GM19328 (cell line): ENCODE measurements at regions not wholly inside any gene's neighbourhood (a gene's known extent, or its start where the extent isn't known, plus 50 kb on each side); places are given as distances from the start of the nearest gene placed in this dataset.
"Not testable (repeated sequence)": the region's sequence is repeated elsewhere in the genome, so short reads cannot be mapped to it uniquely, and the experiment has no call there.

Source experiments
- ATAC-seq: cut with Tn5 transposase; IDR thresholded peaks from one replicate; pipeline ENCODE4 v1.9.1; 2021; ENCODE audit warnings: mild to moderate bottlenecking, moderate library complexity; ENCODE audit not compliant: unreplicated experiment

GRCh38 chr2:41222593-41222992 lies 770.7 kb upstream of the SLC8A1 start:
- no peak for ATAC-seq

GRCh38 chr2:41234093-41234492 lies 782.2 kb upstream of the SLC8A1 start:
- no peak for ATAC-seq

- no peak for ATAC-seq
Observed at GRCh38 chr2:41241325-41242000, 789.6 kb upstream of the SLC8A1 start.

- no peak for ATAC-seq
Observed at GRCh38 chr2:41242001-41242331, 790.1 kb upstream of the SLC8A1 start.

- no peak for ATAC-seq
Observed at GRCh38 chr2:41267929-41268659, 779.7 kb upstream of the PKDCC start.

- no peak for ATAC-seq
Observed at GRCh38 chr2:41283079-41283775, 764.6 kb upstream of the PKDCC start.

- ATAC-seq, result no peak
Observed at GRCh38 chr2:41293491-41293890, 754.3 kb upstream of the PKDCC start.

GRCh38 chr2:41294331-41294730 lies 753.5 kb upstream of the PKDCC start:
- ATAC-seq, result no peak

- no peak for ATAC-seq
Observed at GRCh38 chr2:41313082-41313481, 734.7 kb upstream of the PKDCC start.

- ATAC-seq, result no peak
Observed at GRCh38 chr2:41314511-41315070, 733.2 kb upstream of the PKDCC start.

- no peak for ATAC-seq
Observed at GRCh38 chr2:41319437-41319836, 728.4 kb upstream of the PKDCC start.

- ATAC-seq, result no peak
Observed at GRCh38 chr2:41320491-41320890, 727.3 kb upstream of the PKDCC start.

- ATAC-seq, result no peak
Observed at GRCh38 chr2:41321351-41321750, 726.5 kb upstream of the PKDCC start.

GRCh38 chr2:41326851-41327250 lies 721.0 kb upstream of the PKDCC start:
- no peak for ATAC-seq

- no peak for ATAC-seq
Observed at GRCh38 chr2:41329040-41329439, 718.8 kb upstream of the PKDCC start.

GRCh38 chr2:41334159-41334558 lies 713.7 kb upstream of the PKDCC start:
- no peak for ATAC-seq

- not testable (repeated sequence) for ATAC-seq
Observed at GRCh38 chr2:41335573-41335972, 712.2 kb upstream of the PKDCC start.

- no peak for ATAC-seq
Observed at GRCh38 chr2:41337956-41338355, 709.9 kb upstream of the PKDCC start.

GRCh38 chr2:41344529-41344928 lies 703.3 kb upstream of the PKDCC start:
- no peak for ATAC-seq

- ATAC-seq, result no peak
Observed at GRCh38 chr2:41353060-41353459, 694.8 kb upstream of the PKDCC start.

GRCh38 chr2:41355794-41356193 lies 692.0 kb upstream of the PKDCC start:
- no peak for ATAC-seq

GRCh38 chr2:41364842-41365241 lies 683.0 kb upstream of the PKDCC start:
- no peak for ATAC-seq
